ENCODE measurements at regions not wholly inside any gene's neighbourhood (a gene's known extent, or its start where the extent isn't known, plus 50 kb on each side); places are given as distances from the start of the nearest gene placed in this dataset.

GRCh38 chr9:19936598-19936997 is 147.8 kb upstream of the SLC24A2 start:
- Histone ChIP-seq H3K36me3 (no peaks in the 10 kb centered on the region), H3K9me3 (no peaks in the 10 kb centered on the region), H3K27me3 (ENCODE audit: low read depth) (no peaks in the 10 kb centered on the region), H3K4me3 (no peak overlapping the region), H3K4me1 (no peaks in the 10 kb centered on the region), H3K27ac (no peak overlapping the region)
- ATAC-seq = no peak
- no peak for DNase-seq
- TF ChIP-seq CTCF (IDR thresholded peaks at IDR 0.05) = no peak
- intact Hi-C loops (cut with DNase I) = no loop called here

- no peaks in the 10 kb centered on the region for H3K4me1 ChIP-seq
- no peak overlapping the region for H3K27ac ChIP-seq
- DNase-seq (no peak), ATAC-seq (no peak)
- H3K4me3 ChIP-seq = no peak overlapping the region
- intact Hi-C loops (cut with DNase I) = no loop called here
- H3K36me3 ChIP-seq = no peaks in the 10 kb centered on the region
- no peak for TF ChIP-seq CTCF (IDR thresholded peaks at IDR 0.05)
- H3K9me3 ChIP-seq = no peaks in the 10 kb centered on the region
- H3K27me3 ChIP-seq (ENCODE audit: low read depth) = no peaks in the 10 kb centered on the region
These were observed 146.6 kb upstream of the SLC24A2 start for GRCh38 chr9:19935422-19935821.

- Histone ChIP-seq H3K36me3 (no peaks in the 10 kb centered on the region), H3K9me3 (no peaks in the 10 kb centered on the region), H3K4me1 (no peaks in the 10 kb centered on the region), H3K4me3 (peak overlapping the region; percentile 49), H3K27me3 (ENCODE audit: low read depth) (no peaks in the 10 kb centered on the region), H3K27ac (no peak overlapping the region)
- no peak for DNase-seq
- peak; percentile 62 to 65 for ATAC-seq
- intact Hi-C loops (cut with DNase I) = no loop called here
- no peak for TF ChIP-seq CTCF (IDR thresholded peaks at IDR 0.05)
These were observed 145.5 kb upstream of the SLC24A2 start for GRCh38 chr9:19934301-19934871.

GRCh38 chr9:19931098-19931890 is 142.5 kb upstream of the SLC24A2 start:
- ATAC-seq = no peak
- Histone ChIP-seq H3K36me3 (no peaks in the 10 kb centered on the region), H3K4me1 (peaks cover 2% of the 10 kb centered on the region), H3K9me3 (no peaks in the 10 kb centered on the region), H3K27me3 (ENCODE audit: low read depth) (no peaks in the 10 kb centered on the region), H3K27ac (no peak overlapping the region), H3K4me3 (no peak overlapping the region)
- no peak for DNase-seq
- intact Hi-C loops (cut with DNase I) = no loop called here
- TF ChIP-seq CTCF (IDR thresholded peaks at IDR 0.05) = no peak

GRCh38 chr9:19927560-19927959 is 138.7 kb upstream of the SLC24A2 start:
- DNase-seq = no peak
- H3K36me3 ChIP-seq = no peaks in the 10 kb centered on the region
- H3K4me1 ChIP-seq = peaks cover 11% of the 10 kb centered on the region
- ATAC-seq = no peak
- no peak overlapping the region for H3K4me3 ChIP-seq
- no peaks in the 10 kb centered on the region for H3K9me3 ChIP-seq
- H3K27ac ChIP-seq = no peak overlapping the region
- TF ChIP-seq CTCF (IDR thresholded peaks at IDR 0.05) = no peak
- no peaks in the 10 kb centered on the region for H3K27me3 ChIP-seq (ENCODE audit: low read depth)
- intact Hi-C loops (cut with DNase I) = no loop called here
